Caki2 (cell line): ENCODE measurements at regions not wholly inside any gene's neighbourhood (a gene's known extent, or its start where the extent isn't known, plus 50 kb on each side); places are given as distances from the start of the nearest gene placed in this dataset.
"Not testable (repeated sequence)": the region's sequence is repeated elsewhere in the genome, so short reads cannot be mapped to it uniquely, and the experiment has no call there.

ENCODE experiments used
- DNase-seq: peaks from one replicate; pipeline ENCODE4 v3.0.0-alpha.2; 2015; ENCODE audit warnings: low read depth
- in situ Hi-C: cut with HindIII; loops from 2 replicates; pipeline ENCODE4 v1.10.0; 2016; ENCODE audit warnings: low sequenced_read_pairs, low pct_unique_long_range_greater_than_20kb, mixed read lengths

DNA sequence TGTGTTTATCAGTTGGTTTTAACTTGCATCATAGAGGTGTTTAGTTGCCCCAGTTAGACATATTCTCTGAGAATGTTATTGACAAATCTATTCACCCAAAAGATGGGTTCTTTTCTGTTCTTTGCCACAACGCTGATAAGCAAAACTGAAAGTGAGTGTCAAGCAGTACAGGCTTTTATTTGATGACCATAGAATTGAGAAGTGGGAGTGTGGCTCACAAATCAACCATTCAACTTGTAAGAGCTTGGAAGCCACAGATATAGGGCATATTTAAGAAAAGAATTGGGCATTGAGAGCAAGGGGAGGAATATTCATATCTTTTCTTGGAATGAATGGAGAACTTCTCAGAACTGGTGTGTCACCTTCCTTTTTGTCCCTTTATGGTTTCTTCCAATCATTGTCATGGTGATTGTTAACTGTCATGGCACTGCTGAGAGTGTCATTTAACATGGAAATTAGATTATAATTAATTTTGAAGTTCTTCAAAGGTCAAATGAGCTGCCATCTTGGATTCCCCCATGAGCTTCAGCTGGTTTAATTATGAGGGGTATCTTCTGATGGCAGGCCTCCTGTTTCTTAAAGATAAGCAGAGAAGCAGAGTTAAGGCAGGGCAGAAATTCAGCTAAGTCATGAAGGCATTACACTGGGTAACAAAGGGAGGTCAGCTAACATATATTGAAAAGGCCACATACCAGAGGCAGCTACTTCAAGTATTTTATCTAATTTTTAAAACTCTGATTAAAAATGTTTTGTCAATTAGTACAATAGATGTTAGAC lies 254.0 kb upstream of the HTR1E start:
- DNase-seq: no peak
- in situ Hi-C loops: no loop called here

DNA sequence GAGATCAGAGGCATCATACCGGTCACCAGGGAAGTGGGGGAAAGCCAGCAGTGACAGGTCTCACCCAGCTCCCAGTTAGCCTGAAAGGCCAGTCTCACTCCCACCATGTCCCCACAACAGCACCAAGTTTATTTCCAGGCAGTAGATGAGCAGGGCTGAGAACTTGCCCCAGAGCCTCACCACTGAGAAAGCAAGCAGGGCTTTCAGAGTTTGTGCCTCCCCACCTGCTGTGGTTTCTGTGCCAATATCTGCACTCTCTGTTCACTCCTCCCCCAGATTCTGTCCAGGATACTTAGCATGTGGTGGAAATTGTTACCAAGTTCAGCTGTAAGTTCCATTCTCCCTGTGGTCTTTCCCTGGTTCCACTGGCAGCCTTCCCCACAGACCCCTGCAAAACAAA lies 255.0 kb upstream of the HTR1E start:
- in situ Hi-C loops: no loop called here

DNA sequence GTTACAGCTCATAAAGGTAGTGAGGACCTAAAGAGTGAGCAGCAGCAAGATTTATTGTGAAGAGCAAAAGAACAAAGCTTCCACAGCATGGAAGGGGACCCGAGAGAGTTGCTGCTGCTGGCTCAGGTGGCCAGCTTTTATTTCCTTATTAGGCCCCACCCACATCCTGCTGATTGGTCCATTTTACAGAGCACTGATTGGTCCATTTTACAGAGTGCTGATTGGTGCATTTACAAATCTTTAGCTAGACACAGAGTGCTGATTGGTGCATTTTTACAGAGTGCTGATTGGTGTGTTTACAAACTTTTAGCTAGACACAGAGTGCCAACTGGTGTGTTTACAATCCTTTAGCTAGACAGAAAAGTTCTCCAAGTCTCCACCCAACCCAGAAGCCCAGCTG lies 256.2 kb upstream of the HTR1E start:
- in situ Hi-C loops, DNase-seq: not testable (repeated sequence)

More for the DNA sequence above, 255.0 kb upstream of the HTR1E start:
- no peak for DNase-seq

DNA sequence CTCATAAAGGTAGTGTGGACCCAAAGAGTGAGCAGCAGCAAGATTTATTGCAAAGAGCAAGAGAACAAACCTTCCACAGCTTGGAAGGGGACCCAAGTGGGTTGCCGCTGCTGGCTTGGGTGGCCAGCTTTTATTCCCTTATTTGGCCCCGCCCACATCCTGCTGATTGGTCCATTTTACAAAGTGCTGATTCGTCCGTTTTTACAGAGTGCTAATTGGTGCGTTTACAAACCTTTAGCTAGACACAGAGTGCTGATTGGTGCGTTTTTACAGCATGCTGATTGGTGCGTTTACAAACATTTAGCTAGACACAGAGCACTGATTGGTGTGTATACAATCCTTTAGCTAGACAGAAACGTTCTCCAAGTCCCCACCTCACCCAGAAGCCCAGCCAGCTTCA lies 265.2 kb upstream of the HTR1E start:
- DNase-seq, in situ Hi-C loops: not testable (repeated sequence)

DNA sequence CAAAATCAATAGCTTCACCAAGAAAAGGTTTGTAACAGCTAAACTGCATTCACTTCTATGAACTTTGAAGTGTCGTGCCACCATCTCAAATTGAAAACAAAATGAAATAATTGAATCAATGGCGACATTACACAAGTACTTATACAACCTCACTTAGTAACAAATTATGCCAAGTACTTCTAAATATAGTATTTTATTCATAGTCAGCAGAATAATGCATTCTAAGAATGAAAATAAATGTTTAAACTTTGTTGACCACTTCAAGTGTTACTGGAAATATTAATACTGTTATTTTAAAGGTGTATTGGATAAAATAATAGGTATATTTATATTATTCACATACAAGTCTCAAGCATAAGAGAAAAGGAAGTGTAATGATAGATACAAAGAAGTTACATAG lies 280.1 kb upstream of the HTR1E start:
- in situ Hi-C loops: no loop called here
- no peak for DNase-seq

DNA sequence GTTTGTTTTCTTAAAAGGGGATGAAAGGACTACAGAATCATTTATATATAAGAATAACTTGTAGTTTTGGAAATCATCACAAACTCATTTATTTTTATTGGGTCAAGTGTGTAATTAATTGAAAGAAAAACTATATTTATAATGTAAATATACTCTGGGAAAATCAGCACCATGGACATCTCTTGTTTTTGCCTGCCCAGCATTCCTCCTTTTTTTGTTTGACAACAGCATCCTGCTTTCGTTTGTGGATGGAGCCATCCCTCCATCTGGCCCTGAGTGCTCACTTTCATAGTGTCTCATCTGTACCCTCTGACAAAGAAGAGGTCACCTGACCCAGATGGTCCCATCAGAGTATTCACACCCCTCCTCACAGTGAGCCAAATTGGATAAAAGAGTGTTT lies 308.2 kb upstream of the HTR1E start:
- DNase-seq: no peak
- in situ Hi-C loops: no loop called here

DNA sequence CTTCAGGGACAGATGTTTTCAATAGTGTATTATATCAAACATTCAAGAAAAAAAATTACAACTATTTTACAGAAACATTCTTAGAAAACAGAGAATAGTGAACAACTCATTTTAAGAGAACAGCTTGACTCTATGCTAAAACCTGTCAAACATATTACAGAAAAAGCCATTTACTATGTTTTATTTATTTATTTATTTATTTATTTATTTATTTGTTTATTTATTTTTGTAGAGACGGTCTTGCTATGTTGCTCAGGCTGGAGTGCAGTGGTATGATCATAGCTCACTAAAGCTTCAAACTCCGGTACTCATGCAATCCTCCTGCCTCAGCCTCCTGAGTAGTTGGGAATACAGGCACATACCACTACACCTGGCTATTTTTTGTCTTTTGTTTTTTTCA lies 317.9 kb upstream of the HTR1E start:
- in situ Hi-C loops: no loop called here
- DNase-seq: no peak

DNA sequence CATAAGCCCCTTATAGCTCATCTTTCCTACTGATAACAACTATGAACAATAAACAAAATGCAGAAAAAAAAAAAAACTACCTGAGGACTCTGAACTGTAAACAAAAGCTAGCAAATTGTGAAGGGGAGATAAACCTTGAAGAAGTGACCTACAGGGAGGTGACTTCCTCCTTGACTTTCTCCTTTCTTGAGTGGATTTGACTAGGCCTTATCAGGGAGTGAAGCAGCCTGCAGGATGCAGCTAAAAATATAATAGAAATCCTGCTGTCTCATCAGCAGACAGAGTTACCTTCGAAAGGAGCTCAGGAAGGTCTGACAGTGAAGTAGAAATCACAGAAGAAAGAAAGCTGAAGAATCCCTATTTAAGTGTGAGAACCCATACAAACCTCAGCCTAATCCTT lies 322.0 kb upstream of the HTR1E start:
- in situ Hi-C loops: no loop called here

DNA sequence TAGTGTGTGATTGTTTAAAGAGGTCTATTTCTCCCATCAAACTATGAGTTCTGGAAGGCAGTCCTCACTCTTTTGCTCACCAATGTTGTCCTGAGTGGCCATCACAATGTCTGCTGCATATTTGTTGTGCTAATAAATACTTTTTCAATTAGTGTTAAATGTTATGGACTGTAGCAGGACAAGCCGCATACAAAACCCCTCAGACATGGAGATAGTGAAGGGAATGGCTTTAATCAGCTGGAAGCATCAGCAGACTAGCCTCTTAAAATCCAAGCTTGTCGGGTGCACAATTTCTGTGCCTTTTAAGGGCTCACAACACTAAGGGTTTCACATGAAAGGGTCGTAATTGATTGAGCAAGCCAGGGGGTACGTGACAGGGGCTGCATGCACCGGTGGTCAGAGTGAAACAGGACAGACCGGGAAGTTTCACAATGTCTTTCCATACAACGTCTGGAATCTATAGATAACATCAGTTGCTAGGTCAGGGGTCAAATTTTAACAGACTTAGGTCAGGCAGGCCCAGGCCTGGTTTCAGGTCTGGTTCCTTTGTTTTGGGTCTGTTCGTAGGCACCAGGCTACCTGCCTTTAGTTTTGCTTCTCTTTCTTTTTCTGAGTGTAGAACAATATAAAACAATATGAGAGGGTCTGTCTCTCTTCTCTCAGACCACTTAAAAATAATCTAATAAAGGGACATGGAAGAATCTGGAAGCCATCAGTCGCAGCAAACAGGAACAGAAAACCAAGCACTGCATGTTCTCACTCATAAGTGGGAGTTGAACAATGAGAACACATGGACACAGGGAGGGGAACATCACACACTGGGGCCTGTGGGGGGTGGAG lies 327.6 kb upstream of the HTR1E start:
- in situ Hi-C loops: no loop called here
- no peak for DNase-seq

More for the DNA sequence above, 322.0 kb upstream of the HTR1E start:
- DNase-seq: no peak

DNA sequence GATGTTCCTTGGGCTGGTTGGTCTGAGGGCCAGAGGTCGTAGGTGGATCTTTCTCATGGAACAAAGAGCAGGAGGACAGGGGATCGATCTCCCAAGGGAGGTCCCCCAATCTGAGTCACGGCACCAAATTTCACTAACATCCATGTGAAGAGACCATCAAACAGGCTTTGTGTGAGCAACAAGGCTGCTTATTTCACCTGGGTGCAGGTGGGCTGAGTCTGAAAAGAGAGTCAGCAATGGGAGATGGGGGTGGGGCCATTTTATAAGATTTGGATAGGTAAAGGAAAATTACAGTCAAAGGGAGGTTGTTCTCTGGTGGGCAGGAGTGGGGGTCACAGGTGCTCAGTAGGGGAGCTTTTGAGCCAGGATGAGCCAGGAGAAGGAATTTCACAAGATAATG lies 334.0 kb upstream of the HTR1E start:
- DNase-seq, in situ Hi-C loops: not testable (repeated sequence)

DNA sequence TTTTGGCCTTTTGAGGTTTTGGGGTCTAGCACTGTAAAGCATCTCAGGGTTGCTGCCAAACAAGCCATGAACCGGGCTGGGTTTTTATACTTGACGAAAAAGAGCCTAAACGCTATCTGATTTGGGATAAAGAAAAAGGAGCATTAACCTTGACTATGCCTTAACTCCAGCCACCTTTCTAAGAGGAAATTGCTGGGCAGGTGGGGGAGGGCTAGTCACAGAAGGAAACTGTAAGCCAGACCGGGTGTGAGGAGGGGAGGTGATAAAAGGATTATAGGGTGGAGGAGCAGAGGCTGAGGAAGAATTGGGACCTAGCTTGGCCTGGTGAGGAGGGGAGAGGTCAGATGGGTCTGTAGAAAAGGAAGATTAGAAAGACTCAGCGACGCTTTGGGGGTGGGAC lies 335.2 kb upstream of the HTR1E start:
- in situ Hi-C loops, DNase-seq: not testable (repeated sequence)

DNA sequence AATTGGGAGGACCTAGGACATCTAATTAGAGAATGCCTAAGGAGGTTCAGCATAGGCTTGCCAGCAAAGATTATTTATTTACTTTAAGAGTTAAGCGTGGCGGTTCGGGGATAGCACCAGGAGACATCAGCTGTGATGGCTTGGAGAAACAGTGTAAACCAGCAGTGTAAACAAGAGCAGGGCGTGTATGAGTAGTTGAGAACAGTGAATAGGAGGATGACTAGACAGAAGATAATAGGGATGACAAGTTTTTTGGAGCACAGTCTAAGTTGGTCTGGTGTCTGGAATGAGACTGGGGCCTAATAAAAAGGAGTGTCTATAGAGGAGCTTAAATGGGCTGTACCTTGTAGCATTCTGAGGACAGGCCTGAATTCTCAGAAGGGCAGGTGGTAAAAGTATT lies 338.4 kb upstream of the HTR1E start:
- DNase-seq, in situ Hi-C loops: not testable (repeated sequence)

DNA sequence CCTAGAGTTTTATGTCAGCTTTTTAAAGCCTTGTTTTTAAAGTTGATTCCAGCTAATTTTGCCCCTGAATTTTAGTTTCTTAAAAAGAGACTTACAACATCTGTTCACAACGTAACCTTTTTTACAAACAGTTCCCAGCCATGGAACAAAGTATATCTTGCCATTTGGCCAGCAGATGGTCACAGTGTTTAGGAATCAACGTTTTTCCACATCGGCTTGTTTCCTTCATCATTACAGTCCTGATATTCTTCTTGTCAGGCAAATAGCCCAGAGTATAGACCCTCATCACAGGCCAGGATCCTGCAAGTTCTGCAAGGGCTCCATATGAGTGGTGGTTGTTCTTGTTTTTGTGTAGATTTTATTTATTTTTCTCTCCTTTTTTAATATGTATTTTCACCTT lies 341.7 kb upstream of the HTR1E start:
- in situ Hi-C loops: no loop called here
- DNase-seq: no peak

DNA sequence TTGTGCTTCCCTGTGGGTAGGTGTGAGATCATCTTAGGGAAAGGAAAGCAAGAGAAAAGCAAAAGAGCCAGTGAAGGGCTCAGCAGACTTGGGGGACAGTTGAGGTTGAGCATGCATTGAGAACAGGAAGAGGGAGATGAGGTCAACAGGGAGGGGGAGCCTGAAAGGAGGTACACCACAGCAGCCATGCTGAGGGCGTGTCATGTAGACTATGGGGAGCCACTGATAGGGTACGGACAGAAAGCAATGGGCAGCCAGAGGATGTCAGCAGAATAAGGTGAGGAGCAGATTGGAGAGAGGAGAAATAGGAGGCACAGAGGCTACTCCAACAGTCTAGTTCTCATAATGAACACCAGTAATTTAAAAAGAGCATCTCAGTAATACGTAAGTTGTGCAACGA lies 351.1 kb upstream of the HTR1E start:
- no peak for DNase-seq
- in situ Hi-C loops: no loop called here

DNA sequence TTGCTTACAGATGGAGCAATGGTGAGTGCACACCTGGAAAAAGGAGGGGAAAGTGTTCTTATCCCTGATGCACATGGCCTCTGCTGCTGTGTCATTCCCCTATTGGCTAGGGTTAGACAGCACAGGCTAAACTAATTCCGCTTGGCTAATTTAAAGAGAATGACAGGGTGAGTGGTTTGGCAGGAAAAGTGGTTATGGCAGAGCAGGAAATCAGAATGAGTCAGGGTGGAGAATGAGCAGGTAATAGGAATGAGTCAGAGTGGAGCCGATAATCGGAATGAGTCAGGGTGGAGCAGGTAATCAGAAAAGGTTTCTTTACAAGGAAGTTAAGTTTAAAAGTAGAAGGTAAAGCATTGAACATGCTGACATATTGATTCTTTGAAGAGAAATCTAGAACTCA lies 355.5 kb upstream of the HTR1E start:
- in situ Hi-C loops: no loop called here
- no peak for DNase-seq

DNA sequence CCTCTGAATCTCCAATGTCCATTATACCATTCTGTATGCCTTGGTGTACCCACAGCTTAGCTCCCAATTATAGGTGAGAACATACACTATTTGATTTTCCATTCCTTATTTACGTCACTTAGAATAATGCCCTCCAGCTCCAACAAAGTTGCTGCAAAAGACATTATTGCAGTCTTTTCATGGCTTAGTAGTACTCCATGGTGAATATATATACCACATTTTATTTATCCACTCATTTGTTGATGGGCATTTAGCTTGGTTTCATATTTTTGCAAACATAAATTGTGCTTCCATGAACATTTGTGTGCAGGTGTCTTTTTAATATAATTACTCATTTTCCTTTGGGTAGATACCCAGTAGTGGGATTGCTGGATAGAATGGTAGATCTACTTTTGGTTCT lies 374.1 kb upstream of the HTR1E start:
- no peak for DNase-seq

DNA sequence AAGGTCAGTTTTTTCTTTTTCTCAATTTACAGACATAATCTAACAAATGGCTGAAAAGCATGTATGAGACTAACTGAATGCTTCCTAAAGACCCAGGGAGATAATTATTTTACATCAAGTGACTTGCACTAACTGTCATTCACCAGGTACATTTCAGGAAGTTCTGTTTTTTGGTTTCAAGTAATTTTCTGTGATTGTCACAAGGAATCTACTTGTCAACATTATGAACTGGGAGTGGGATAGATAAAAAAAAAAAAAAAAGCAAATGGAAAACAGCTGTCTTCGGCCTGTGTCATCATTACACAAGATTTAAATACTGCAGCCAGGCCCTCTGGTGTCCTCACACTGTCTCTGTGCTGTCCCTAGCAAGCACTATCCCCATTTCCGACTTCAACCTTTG lies 379.0 kb upstream of the HTR1E start:
- DNase-seq: no peak
- in situ Hi-C loops: no loop called here

More for the DNA sequence above, 374.1 kb upstream of the HTR1E start:
- in situ Hi-C loops: no loop called here

DNA sequence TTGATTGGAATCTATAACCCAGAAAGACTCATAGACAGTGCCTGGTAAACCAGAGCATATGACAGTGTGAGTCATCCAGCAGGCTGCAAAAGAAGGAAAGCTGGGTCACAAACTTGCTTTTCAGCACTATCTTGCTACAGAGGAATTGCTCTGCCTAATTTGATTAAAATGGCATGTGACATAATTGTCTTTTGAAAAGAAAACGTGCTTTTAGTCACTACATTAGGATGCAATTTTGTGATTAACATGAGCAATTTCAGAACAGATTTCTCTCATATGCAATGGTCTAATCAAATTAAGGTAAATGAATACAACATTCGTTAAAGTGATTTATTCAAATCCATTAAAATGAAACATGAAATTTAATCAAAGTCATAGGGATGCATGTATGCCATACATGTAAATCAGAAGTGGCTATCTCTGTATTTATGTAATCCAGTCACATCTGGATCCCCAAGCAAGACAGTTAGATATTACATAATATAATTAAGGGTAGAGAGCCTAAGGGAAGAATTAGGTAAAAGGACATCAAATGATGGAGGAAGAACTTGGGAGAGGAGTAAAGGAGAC lies 400.0 kb upstream of the HTR1E start:
- in situ Hi-C loops: no loop called here
- DNase-seq: no peak

DNA sequence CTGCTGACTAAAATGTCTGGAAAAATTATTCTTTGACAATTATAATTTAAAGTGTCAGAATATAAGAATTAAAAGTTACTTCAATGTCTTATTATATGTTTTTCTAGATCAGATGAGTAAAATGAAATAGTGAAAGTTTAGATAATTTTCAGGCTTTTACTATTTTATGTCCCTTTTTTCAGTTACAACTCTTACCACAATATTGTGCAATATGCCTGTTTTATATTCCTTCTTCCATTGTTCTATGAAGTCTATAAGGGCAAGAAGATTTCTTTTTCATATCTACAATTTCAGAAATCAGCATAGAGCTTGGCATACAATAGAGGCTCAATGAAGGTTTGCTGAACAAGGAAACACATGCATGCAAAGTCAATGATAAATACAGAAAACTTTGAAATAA lies 401.2 kb upstream of the HTR1E start:
- DNase-seq: no peak
- in situ Hi-C loops: no loop called here
